OCI-LY1 (cell line): ENCODE measurements at regions not wholly inside any gene's neighbourhood (a gene's known extent, or its start where the extent isn't known, plus 50 kb on each side); places are given as distances from the start of the nearest gene placed in this dataset.

Experiments
- H2AFZ ChIP-seq: fragments of 200-600 bp; sonication (generic), shearing (Covaris generic); 2 replicates; pipeline ENCODE4 v1.6.0; 2014; ENCODE audit warnings: antibody characterized with exemption, mild to moderate bottlenecking, low read length
- H3F3A ChIP-seq: fragments of 200-600 bp; sonication (generic), shearing (Covaris generic); 2 replicates; pipeline ENCODE4 v1.6.0; 2014; ENCODE audit warnings: mild to moderate bottlenecking, antibody characterized with exemption, low read length, moderate library complexity; ENCODE audit not compliant: insufficient read depth
- H3K27ac ChIP-seq: fragments of 200-600 bp; sonication (generic); 2 replicates; pipeline ENCODE4 v1.5.1; 2014; ENCODE audit warnings: low read length, mixed run types, mild to moderate bottlenecking, low read depth; ENCODE audit not compliant: poor library complexity, severe bottlenecking
- H3K27me3 ChIP-seq: fragments of 200-600 bp; sonication (generic); 2 replicates; pipeline ENCODE4 v1.6.0; 2014; ENCODE audit warnings: antibody characterized with exemption, mild to moderate bottlenecking, low read length, moderate library complexity; ENCODE audit not compliant: insufficient read depth
- H3K36me3 ChIP-seq: fragments of 200-600 bp; sonication (generic); 2 replicates; pipeline ENCODE4 v1.6.1; 2014; ENCODE audit warnings: mild to moderate bottlenecking, antibody characterized with exemption, low read length, moderate library complexity, mixed read lengths; ENCODE audit not compliant: insufficient read depth
- H3K4me1 ChIP-seq: fragments of 200-600 bp; sonication (generic); 2 replicates; pipeline ENCODE4 v1.5.1; 2014; ENCODE audit warnings: mild to moderate bottlenecking, low read length, moderate library complexity; ENCODE audit not compliant: insufficient read depth, severe bottlenecking
- H3K4me2 ChIP-seq: fragments of 200-600 bp; sonication (generic), shearing (Covaris generic); 2 replicates; pipeline ENCODE4 v1.6.1; 2014; ENCODE audit warnings: low read length
- H3K4me3 ChIP-seq: fragments of 200-600 bp; sonication (generic); 2 replicates; pipeline ENCODE4 v1.5.1; 2014; ENCODE audit warnings: low read length, low read depth, mild to moderate bottlenecking, mixed read lengths; ENCODE audit not compliant: poor library complexity, severe bottlenecking
- H3K79me2 ChIP-seq: fragments of 200-600 bp; shearing (Covaris generic); 2 replicates; pipeline ENCODE4 v1.6.1; 2016; ENCODE audit warnings: mixed run types, low read length, mixed read lengths; ENCODE audit not compliant: insufficient read depth
- H3K9ac ChIP-seq: fragments of 200-600 bp; sonication (generic), shearing (Covaris generic); 2 replicates; pipeline ENCODE4 v1.6.1; 2014; ENCODE audit warnings: mild to moderate bottlenecking, low read length, mixed read lengths
- H3K9me2 ChIP-seq: fragments of 200-600 bp; sonication (generic), shearing (Covaris generic); 2 replicates; pipeline ENCODE4 v1.6.1; 2014; ENCODE audit warnings: low read depth, mild to moderate bottlenecking, low read length, mixed read lengths
- H3K9me3 ChIP-seq: fragments of 200-600 bp; shearing (Covaris generic); 2 replicates; pipeline ENCODE4 v1.6.1; 2014; ENCODE audit warnings: low read length, mixed read lengths
- H4K20me1 ChIP-seq: fragments of 200-600 bp; sonication (generic), shearing (Covaris generic); 2 replicates; pipeline ENCODE4 v1.6.0; 2016; ENCODE audit warnings: mild to moderate bottlenecking, low read length; ENCODE audit not compliant: insufficient read depth
- EZH2 ChIP-seq: fragments of 200-600 bp; sonication (generic), shearing (Covaris generic); IDR thresholded peaks from 2 replicates; pipeline ENCODE4 v1.8.0; 2017; ENCODE audit warnings: borderline replicate concordance, mixed run types, mild to moderate bottlenecking, antibody characterized with exemption, low read length, moderate library complexity, mixed read lengths
- TF ChIP-seq, protein P1 (sequence below): fragments of 200-600 bp; sonication (generic), shearing (Covaris generic); IDR thresholded peaks from 2 replicates; pipeline ENCODE4 v1.5.1; 2017; ENCODE audit warnings: mild to moderate bottlenecking, antibody characterized with exemption, low read length, moderate library complexity, mixed read lengths

DNA sequence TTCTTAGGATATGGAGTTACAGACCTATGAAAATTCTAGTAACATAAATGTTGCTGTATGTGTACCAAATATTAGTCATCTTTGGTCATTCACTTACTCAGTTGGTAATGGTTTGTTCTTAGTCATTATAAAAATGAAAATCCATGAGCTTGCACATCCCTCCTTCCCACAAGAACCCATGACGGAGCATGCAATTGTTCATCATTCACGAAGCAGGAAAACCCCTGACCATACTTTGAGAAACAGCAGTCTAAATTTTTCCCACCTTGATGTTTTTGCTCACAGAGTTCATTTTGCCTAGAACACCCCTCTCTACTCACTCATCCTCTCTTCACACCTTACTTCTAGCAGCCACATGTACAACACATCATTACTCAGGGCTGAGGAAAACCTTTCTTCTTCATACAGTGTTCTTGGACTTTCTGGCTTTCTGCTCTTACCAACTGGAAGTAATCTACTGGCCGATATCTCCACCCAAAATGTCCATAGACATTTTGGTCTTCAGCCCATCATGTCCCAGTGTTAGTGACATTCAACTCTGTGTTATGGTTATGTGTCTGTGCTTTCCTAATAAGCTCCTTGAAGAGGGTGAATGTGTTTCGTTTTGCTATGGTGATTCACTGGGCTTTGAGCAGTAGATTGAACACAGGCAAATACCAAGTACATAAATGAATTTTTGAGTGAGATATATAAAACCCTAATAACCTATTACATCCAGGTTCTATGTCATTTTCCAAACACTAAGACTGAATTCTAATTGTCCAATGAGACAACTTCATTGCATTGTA is 189.9 kb downstream of the ZC3H11B start:
- H3K9ac ChIP-seq: no peak overlapping the region

DNA sequence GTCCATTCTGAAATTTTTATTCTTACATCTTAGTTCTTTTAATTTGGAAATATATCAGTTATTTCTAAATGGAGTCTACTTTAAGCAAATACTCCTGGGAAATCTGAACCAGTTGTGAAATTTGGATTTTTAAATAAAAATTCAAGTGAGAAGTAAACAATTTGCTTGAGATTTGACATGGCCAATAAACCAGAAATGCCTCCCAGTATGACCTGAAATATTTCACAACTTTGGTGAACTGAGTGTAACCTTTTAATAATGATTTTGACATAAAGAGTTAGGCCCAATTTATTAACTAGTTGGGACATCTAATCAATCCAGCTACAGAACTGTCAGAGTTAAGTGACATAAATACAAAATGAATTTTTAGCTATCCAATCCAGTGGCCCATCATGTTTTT is 192.0 kb downstream of the ZC3H11B start:
- Histone ChIP-seq H3K4me2 (no peak overlapping the region), H3K27ac (no peak overlapping the region), H3K4me1 (no peaks in the 10 kb centered on the region), H3K9me3 (no peaks in the 10 kb centered on the region), H3K36me3 (no peaks in the 10 kb centered on the region), H3K79me2 (no peaks in the 10 kb centered on the region), H3K9me2 (no peaks in the 10 kb centered on the region), H3K27me3 (no peaks in the 10 kb centered on the region), H3K4me3 (no peak overlapping the region), H3K9ac (no peak overlapping the region), H2AFZ (no peak overlapping the region), H4K20me1 (no peaks in the 10 kb centered on the region), H3F3A (no peaks in the 10 kb centered on the region)
- TF ChIP-seq, protein P1, sequence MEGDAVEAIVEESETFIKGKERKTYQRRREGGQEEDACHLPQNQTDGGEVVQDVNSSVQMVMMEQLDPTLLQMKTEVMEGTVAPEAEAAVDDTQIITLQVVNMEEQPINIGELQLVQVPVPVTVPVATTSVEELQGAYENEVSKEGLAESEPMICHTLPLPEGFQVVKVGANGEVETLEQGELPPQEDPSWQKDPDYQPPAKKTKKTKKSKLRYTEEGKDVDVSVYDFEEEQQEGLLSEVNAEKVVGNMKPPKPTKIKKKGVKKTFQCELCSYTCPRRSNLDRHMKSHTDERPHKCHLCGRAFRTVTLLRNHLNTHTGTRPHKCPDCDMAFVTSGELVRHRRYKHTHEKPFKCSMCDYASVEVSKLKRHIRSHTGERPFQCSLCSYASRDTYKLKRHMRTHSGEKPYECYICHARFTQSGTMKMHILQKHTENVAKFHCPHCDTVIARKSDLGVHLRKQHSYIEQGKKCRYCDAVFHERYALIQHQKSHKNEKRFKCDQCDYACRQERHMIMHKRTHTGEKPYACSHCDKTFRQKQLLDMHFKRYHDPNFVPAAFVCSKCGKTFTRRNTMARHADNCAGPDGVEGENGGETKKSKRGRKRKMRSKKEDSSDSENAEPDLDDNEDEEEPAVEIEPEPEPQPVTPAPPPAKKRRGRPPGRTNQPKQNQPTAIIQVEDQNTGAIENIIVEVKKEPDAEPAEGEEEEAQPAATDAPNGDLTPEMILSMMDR: no peak
- no peak for TF ChIP-seq EZH2

More for the DNA sequence above, 189.9 kb downstream of the ZC3H11B start:
- no peak for TF ChIP-seq EZH2
- TF ChIP-seq, protein P1: no peak
- Histone ChIP-seq H3K27ac (no peak overlapping the region), H3K79me2 (no peaks in the 10 kb centered on the region), H3K9me3 (no peaks in the 10 kb centered on the region), H3F3A (no peaks in the 10 kb centered on the region), H3K9me2 (no peaks in the 10 kb centered on the region), H3K4me3 (no peak overlapping the region), H3K4me2 (no peak overlapping the region), H3K36me3 (no peaks in the 10 kb centered on the region), H3K27me3 (no peaks in the 10 kb centered on the region), H4K20me1 (no peaks in the 10 kb centered on the region), H3K4me1 (no peaks in the 10 kb centered on the region), H2AFZ (no peak overlapping the region)

DNA sequence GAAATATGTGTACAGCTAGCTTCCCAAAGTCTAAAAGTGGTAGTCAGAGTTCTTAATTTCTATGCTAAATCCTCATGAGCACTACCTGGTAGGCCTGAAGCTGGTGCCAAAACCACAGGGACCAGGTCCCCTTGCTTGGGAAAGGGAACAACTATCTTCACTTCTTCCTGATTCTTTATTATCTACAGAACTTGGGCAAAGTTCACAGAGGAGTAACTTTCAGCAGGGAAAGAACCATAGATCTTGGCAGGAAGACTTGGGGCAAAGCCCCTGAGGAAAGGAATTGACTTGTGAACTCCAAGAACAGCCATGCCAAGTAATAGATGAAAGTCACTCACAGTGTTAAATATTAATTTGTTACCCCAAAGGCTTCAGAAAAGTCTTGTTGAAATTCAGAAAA is 193.0 kb downstream of the ZC3H11B start:
- Histone ChIP-seq H3K9me3 (no peaks in the 10 kb centered on the region), H3K9ac (no peak overlapping the region), H3K27ac (no peak overlapping the region), H3K4me2 (no peak overlapping the region), H3K4me1 (no peaks in the 10 kb centered on the region), H3K4me3 (no peak overlapping the region), H3K36me3 (no peaks in the 10 kb centered on the region), H4K20me1 (no peaks in the 10 kb centered on the region), H3K9me2 (no peaks in the 10 kb centered on the region), H3F3A (no peaks in the 10 kb centered on the region), H3K27me3 (no peaks in the 10 kb centered on the region), H3K79me2 (no peaks in the 10 kb centered on the region), H2AFZ (no peak overlapping the region)
- TF ChIP-seq EZH2: no peak
- TF ChIP-seq, protein P1: no peak
